ENCODE measurements at regions not wholly inside any gene's neighbourhood (a gene's known extent, or its start where the extent isn't known, plus 50 kb on each side); places are given as distances from the start of the nearest gene placed in this dataset.

GRCh38 chr6:43921039-43921438, 151.0 kb downstream of the VEGFA start:
- TF ChIP-seq CTCF (IDR thresholded peaks at IDR 0.05) = no peak
- no peak for TF ChIP-seq POLR2AphosphoS5 (IDR thresholded peaks at IDR 0.05)

All from sigmoid colon (tissue), 4 donors.